Mesothelial cell of epicardium (in vitro differentiated cells): ENCODE measurements at regions not wholly inside any gene's neighbourhood (a gene's known extent, or its start where the extent isn't known, plus 50 kb on each side); places are given as distances from the start of the nearest gene placed in this dataset.
A peak's percentile ranks its signal among the peaks of the same experiment; 100 is the strongest.

Source experiments
- DNase-seq, 2 experiments: peaks; one replicate each; pipeline ENCODE4 v3.0.0; 2021; ENCODE audit warnings: low spot score in 2 of 2; ENCODE audit not compliant: unreplicated experiment in 2 of 2
- H3K27ac Mint-ChIP-seq: 2 replicates; pipeline ENCODE4 v1.8.0; 2021; ENCODE audit warnings: mixed read lengths
- H3K27me3 Mint-ChIP-seq: 2 replicates; pipeline ENCODE4 v1.8.0; 2021; ENCODE audit warnings: low read depth, mixed read lengths
- H3K36me3 Mint-ChIP-seq: 2 replicates; pipeline ENCODE4 v1.8.0; 2021; ENCODE audit warnings: mixed read lengths
- H3K4me1 Mint-ChIP-seq: 2 replicates; pipeline ENCODE4 v1.8.0; 2021; ENCODE audit warnings: mixed read lengths
- H3K4me3 Mint-ChIP-seq: 2 replicates; pipeline ENCODE4 v1.8.0; 2021; ENCODE audit warnings: mild to moderate bottlenecking, moderate library complexity, mixed read lengths
- H3K9me3 Mint-ChIP-seq: 2 replicates; pipeline ENCODE4 v1.8.0; 2021; ENCODE audit warnings: mixed read lengths
- CTCF ChIP-seq: fragments of 200-600 bp; sonication (generic); IDR thresholded peaks from one replicate; pipeline ENCODE4 v1.5.0; 2021; ENCODE audit warnings: antibody characterized with exemption; ENCODE audit not compliant: unreplicated experiment

DNA sequence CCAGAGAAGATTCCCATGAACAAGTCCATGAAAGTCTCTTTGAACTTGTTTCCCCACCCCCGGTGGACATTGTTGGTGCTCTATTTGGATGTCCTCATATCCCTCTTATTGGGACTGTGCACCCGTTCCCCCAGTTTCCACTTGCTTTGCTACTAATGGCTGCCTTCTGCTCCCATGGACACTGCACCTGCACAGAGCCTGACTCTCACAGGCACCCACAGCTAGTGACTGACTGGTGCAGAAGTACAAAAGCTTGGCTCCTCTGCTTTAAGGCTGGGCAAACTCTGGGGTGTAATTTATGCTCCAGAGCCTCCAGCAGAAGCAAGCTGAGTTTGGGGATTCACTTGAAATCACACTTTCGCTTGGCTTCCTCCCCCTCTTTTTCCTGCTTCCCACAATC lies 239.9 kb upstream of the BTBD3 start:
- H3K4me1 Mint-ChIP-seq: no peaks in the 10 kb centered on the region
- DNase-seq: no peak
- no peak for TF ChIP-seq CTCF
- H3K4me3 Mint-ChIP-seq: no peak overlapping the region
- peaks cover 3% of the 10 kb centered on the region for H3K27me3 Mint-ChIP-seq
- H3K36me3 Mint-ChIP-seq: no peaks in the 10 kb centered on the region
- no peak overlapping the region for H3K27ac Mint-ChIP-seq
- no peaks in the 10 kb centered on the region for H3K9me3 Mint-ChIP-seq

DNA sequence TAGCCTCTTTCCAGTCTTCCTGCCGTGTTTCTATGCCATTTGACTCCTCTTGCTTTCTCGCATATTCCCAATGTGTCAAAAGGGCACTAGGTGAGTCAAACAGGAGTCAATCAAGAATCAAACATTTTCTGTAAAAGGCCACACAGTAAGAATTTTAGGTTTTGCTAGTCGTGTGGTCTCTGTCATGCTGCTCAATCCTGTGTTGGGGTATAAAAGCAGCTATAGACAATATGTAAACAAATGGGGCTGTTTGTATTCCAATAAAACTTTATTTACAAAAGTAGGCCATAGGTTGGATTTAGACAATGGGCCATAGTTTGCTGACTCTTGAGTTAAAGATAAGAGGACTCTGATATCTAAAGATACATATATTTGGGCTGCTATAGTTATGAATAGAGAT lies 235.4 kb upstream of the BTBD3 start:
- Mint-ChIP-seq H3K4me3 (no peak overlapping the region), H3K9me3 (no peaks in the 10 kb centered on the region), H3K27ac (no peak overlapping the region), H3K36me3 (no peaks in the 10 kb centered on the region), H3K4me1 (no peaks in the 10 kb centered on the region), H3K27me3 (peaks cover 5% of the 10 kb centered on the region)
- no peak for TF ChIP-seq CTCF
- DNase-seq: no peak

- Mint-ChIP-seq H3K4me3 (no peak overlapping the region), H3K9me3 (peaks cover 4% of the 10 kb centered on the region)
Observed at GRCh38 chr20:11686195-11686594, 231.5 kb upstream of the BTBD3 start.

GRCh38 chr20:11686820-11687543 lies 230.7 kb upstream of the BTBD3 start:
- Mint-ChIP-seq H3K4me3 (peak overlapping the region; percentile 58), H3K27me3 (peaks cover 5% of the 10 kb centered on the region), H3K27ac (no peak overlapping the region), H3K9me3 (peaks cover 6% of the 10 kb centered on the region), H3K36me3 (no peaks in the 10 kb centered on the region), H3K4me1 (peaks cover 2% of the 10 kb centered on the region)
- DNase-seq: peak in 1 of 2 experiments; percentile 40
- TF ChIP-seq CTCF: no peak

More at GRCh38 chr20:11686195-11686594, 231.5 kb upstream of the BTBD3 start:
- DNase-seq: no peak
- peaks cover 5% of the 10 kb centered on the region for H3K27me3 Mint-ChIP-seq
- no peak for TF ChIP-seq CTCF
- no peak overlapping the region for H3K27ac Mint-ChIP-seq
- H3K4me1 Mint-ChIP-seq: peaks cover 2% of the 10 kb centered on the region
- H3K36me3 Mint-ChIP-seq: no peaks in the 10 kb centered on the region

GRCh38 chr20:11687546-11688292 lies 230.0 kb upstream of the BTBD3 start:
- no peak for DNase-seq
- peaks cover 6% of the 10 kb centered on the region for H3K9me3 Mint-ChIP-seq
- peaks cover 5% of the 10 kb centered on the region for H3K27me3 Mint-ChIP-seq
- no peak for TF ChIP-seq CTCF
- peaks cover 2% of the 10 kb centered on the region for H3K4me1 Mint-ChIP-seq
- H3K27ac Mint-ChIP-seq: no peak overlapping the region
- H3K36me3 Mint-ChIP-seq: no peaks in the 10 kb centered on the region
- peak overlapping the region; percentile 58 for H3K4me3 Mint-ChIP-seq
